Right renal cortex interstitium (tissue), 3 donors: ENCODE measurements at regions not wholly inside any gene's neighbourhood (a gene's known extent, or its start where the extent isn't known, plus 50 kb on each side); places are given as distances from the start of the nearest gene placed in this dataset.

Source experiments
- DNase-seq, 3 donors: peaks; one replicate each; pipeline ENCODE4 v3.0.0-alpha.2; 2013; ENCODE audit warnings: low read depth in 3 of 3, low spot score in 2 of 3

- DNase-seq = no peak
Observed at GRCh38 chr5:97538912-97539311, 355.9 kb upstream of the RIOK2 start.

- no peak for DNase-seq
Observed at GRCh38 chr5:97541864-97542263, 358.8 kb upstream of the RIOK2 start.

GRCh38 chr5:97542469-97542868 is 359.4 kb upstream of the RIOK2 start:
- no peak for DNase-seq

- no peak for DNase-seq
Observed at GRCh38 chr5:97543166-97543565, 360.1 kb upstream of the RIOK2 start.

- no peak for DNase-seq
Observed at GRCh38 chr5:97544240-97544639, 361.2 kb upstream of the RIOK2 start.

GRCh38 chr5:97544678-97545077 is 361.6 kb upstream of the RIOK2 start:
- no peak for DNase-seq

GRCh38 chr5:97545446-97545845 is 362.4 kb upstream of the RIOK2 start:
- DNase-seq = no peak

GRCh38 chr5:97545886-97546535 is 363.0 kb upstream of the RIOK2 start:
- DNase-seq = no peak

- no peak for DNase-seq
Observed at GRCh38 chr5:97547430-97547829, 364.4 kb upstream of the RIOK2 start.

- no peak for DNase-seq
Observed at GRCh38 chr5:97547999-97548738, 365.1 kb upstream of the RIOK2 start.

GRCh38 chr5:97548739-97549080 is 365.7 kb upstream of the RIOK2 start:
- DNase-seq = no peak

- DNase-seq = no peak
Observed at GRCh38 chr5:97549496-97549895, 366.4 kb upstream of the RIOK2 start.

- no peak for DNase-seq
Observed at GRCh38 chr5:97550164-97550563, 367.1 kb upstream of the RIOK2 start.

- DNase-seq = no peak
Observed at GRCh38 chr5:97550818-97551217, 367.8 kb upstream of the RIOK2 start.

GRCh38 chr5:97553604-97554452 is 370.8 kb upstream of the RIOK2 start:
- DNase-seq = no peak

- DNase-seq = no peak
Observed at GRCh38 chr5:97554977-97555643, 372.1 kb upstream of the RIOK2 start.

- DNase-seq = no peak
Observed at GRCh38 chr5:97555644-97555981, 372.6 kb upstream of the RIOK2 start.

GRCh38 chr5:97559827-97560598 is 377.0 kb upstream of the RIOK2 start:
- no peak for DNase-seq

- no peak for DNase-seq
Observed at GRCh38 chr5:97560599-97560993, 377.5 kb upstream of the RIOK2 start.

- DNase-seq = no peak
Observed at GRCh38 chr5:97563050-97563657, 380.1 kb upstream of the RIOK2 start.
